ENCODE measurements at regions not wholly inside any gene's neighbourhood (a gene's known extent, or its start where the extent isn't known, plus 50 kb on each side); places are given as distances from the start of the nearest gene placed in this dataset.

- TF ChIP-seq CTCF (IDR thresholded peaks at IDR 0.05 in 8 of 11, conservative IDR thresholded peaks at IDR 0.05 in 3 of 11) (no peak), POLR2AphosphoS5 (IDR thresholded peaks at IDR 0.05) (no peak), POLR2A (IDR thresholded peaks at IDR 0.05) (no peak)
These were observed 494.7 kb downstream of the INSC start for GRCh38 chr11:15609445-15609844.
